ENCODE measurements at regions not wholly inside any gene's neighbourhood (a gene's known extent, or its start where the extent isn't known, plus 50 kb on each side); places are given as distances from the start of the nearest gene placed in this dataset.
A peak's percentile ranks its signal among the peaks of the same experiment; 100 is the strongest.
"Not testable (repeated sequence)": the region's sequence is repeated elsewhere in the genome, so short reads cannot be mapped to it uniquely, and the experiment has no call there.

DNA sequence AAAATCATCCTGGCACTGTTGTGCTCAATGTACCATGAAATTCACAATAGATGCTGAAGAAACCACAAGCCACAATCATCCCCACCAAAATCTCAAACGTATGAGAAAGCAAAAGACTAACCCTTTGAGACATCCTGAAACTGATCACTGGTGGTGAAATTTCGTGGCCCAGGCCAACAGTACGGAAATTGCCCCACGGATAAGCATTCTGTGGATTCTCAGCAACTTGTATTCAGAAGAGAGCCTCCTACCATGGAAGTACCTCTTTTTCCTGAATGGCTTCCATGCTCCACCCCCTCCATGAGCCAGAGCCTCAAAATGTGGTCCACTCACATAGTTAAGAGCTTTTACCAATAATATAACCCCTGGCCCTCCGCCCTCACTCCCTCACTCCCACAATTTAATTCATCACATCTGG is 163.9 kb upstream of the AUTS2 start:
- DNase-seq, result peak in 1 of 3 experiments; percentile 27

DNA sequence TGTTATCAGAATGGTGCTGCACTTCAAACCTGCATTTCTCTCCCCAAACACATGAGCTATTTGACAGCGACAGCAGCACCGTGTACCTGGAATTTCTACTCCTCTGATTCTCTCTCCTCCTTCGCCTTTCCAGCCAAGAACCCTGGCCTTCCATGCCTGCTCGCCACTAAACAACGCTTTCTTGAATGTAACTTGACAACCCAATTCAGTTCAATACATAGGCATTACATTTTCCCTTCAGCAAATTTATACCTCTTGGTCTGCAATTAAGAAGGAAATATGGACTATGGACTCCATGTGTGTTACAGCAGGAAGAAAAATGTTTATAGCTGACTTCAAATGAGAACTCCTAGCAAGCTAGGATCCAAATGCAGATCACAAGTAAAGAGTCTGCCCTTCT is 162.6 kb upstream of the AUTS2 start:
- DNase-seq, result no peak

DNA sequence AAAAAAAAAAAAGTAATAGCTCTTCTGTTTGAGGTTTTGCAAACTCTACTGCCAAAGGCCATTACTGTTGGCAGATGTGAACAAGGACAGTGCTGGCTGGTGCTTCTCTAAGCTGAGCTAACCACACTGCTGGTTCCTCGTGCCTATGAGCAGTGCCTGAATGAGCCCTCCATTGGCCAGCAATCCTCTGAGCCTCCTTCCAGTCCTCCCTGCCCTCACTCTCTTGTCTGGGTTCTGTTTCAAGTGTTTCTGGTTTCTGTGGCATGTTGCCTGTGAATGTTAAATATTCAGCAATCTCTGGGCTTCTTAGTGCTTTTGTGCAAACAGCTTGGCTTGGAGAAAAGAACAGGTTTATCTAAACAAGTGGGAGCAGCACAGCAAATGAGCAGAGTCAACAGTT is 161.3 kb upstream of the AUTS2 start:
- no peak for DNase-seq

DNA sequence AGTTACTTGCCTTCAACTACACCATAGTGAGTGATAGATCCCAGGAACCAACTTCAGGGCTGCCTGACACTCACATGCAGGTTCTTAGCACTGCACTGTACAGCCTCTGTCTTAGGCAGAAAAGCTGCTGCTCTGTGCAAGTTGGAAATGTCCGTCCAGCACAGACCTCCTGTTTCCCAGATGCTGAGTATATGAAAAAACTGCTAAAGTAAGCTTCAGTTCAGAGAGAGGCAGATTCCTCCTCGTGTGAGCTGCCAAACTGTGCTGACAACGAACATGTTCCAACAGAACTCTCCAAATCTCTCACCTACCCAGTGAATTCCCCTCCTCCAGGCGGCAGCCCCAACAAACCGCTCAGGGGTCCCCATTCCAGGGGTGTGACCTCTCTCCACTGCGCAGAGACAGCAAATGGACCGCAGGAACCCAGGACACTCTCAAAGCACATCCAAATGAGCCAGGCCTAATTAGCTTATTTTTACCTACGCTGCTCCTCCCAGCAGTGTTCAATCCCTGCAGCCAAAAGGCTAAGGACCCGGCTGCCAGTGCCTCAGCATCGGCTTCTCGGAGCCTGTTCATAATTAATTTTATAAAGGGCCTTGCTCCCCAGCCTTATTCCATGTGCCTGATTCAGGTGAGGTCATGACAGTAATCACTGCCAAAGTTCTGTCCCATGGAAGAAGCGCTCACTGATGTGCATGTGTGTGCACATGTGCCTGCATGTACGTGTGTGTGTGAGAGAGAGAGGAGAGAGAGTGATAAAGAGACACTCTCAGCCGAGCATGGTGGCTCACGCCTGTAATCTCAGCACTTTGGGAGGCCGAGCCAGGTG is 159.5 kb upstream of the AUTS2 start:
- no peak for DNase-seq

DNA sequence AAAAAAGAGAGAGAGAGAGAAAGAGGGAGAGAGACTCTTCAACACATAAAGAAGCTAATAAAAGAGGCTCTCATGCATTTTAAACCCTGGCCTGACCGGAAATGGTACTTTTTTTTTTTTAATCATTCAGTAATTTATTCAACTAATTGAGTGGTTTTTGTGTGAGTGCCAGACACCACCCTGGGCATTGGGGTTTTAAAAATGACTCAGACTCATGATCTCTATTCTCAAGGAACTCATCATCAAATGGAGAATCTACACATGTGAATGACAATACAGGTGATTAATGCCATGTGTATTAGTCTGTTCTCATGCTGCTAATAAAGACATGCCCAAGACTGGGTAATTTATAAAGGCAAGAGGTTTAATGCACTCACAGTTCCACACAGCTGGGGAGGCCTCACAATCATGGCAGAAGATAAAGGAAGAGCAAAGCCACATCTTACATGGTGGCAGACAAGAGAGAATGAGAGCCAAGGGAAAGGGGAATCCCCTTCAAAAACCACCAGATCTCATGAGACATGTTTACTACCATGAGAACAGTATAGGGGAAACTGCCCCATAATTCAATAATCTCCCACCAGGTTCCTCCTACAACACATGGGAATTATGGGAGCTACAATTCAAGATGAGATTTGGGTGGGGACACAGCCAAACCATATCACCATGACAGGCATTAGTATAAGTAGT is 158.5 kb upstream of the AUTS2 start:
- DNase-seq, result no peak

DNA sequence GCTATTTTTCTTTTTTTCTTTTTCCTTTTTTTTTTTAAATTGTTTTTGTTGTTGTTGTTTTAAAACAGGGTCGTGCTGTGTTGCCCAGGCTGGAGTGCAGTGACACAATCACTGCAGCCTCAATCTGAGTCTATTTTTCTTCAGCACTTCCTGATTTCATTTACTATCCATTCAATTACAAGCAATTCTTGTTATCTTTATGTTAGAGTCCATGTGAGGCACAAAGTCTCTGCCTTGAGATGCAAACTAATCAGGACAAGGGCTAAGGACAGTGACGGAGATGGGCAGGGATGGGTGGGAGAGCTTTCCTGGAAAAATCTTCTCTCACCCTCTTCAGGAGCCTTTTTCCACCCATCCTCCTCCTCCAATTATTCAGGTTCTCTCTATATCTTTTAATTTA is 157.3 kb upstream of the AUTS2 start:
- no peak for DNase-seq

DNA sequence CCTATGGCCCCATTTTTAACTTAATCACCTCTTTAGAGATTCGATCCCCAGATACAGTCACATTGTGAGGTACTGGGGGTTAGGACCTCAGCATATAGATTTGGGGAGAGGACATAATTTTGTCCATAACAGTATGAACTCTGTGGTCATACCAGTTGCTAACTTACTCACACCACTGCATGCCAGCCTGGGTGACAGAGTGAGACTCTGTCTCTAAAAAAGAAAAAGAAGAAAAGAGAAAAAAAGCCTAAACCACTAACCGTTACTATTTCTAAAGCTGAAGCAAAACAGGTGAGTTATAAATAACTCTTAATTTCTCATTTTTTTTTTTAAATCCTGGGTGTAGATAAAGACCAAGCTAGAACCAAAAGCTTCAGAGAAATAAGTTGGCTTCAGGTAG is 155.1 kb upstream of the AUTS2 start:
- DNase-seq, result no peak

DNA sequence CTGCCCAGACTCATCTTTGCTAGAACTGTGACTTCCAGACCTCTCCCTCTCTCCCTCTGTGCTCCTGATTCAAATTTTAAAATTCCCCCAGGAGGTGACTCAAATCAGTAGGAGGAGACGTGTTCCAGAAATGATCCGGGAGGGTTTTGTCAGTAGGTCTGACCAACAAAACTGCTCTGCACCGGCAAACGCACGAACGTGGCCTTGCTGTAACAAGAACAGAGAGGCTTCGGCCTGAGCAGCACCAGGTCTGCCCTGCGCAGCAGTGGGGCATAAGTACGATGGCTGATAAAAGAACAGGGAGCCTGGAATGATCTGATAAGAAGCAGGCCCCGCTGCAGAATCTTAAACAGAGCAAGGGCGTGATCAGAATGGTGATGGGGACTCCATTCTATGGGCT is 152.7 kb upstream of the AUTS2 start:
- no peak for DNase-seq

DNA sequence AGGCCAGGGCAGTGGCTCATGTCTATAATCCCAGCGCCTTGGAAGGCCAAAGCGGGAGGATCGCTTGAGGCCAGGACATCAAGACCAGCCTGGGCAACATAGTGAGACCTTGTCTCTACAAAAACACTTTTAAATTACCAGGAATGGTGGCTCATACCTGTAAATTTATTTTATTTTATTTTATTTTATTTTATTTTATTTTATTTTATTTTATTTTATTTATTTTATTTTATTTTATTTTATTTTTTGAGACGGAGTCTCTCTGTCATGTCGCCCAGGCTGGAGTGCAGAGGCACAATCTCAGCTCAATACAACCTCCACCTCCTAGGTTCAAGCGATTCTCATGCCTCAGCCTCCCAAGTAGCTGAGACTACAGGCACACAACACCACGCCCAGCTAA is 152.1 kb upstream of the AUTS2 start:
- not testable (repeated sequence) for DNase-seq

DNA sequence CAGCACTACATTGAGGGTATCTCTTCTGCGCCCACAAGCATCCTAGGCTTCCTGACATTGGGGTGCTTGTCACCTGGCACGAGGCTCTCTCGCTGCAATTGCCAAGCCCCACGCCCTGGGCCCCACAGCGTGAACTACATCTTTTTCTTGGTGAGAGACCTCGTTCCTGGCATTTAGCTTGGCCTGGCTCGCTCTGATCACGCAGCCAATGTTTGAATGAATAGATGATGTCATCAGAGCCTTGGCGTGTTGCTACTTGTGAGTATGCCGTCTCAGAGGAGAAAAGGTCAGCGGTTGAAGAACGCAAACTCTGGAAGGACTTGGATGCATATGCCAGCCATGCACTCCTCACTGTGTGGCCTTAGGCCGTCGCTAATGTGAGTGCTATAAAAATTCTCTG is 150.2 kb upstream of the AUTS2 start:
- DNase-seq, result no peak

DNA sequence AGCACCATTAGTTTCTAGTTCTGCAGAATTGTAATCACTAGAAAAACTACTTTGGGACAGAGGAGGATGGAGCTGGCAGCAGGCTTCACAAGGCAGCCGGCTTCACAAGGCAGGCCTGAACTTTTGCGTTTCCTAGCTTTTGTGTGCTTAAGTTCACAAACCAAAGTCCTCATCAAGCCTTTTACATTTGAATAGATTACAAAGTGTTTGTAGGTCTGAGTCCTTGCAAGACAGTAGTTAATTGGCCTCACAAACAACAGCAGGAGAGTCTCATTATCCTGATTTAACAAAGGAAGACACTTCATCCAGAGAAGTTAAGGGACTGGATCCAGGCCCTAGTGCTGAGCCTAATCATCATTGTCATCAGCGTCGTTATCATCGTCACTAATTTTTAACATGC is 147.8 kb upstream of the AUTS2 start:
- DNase-seq, result peak in 1 of 3 experiments; percentile 14

DNA sequence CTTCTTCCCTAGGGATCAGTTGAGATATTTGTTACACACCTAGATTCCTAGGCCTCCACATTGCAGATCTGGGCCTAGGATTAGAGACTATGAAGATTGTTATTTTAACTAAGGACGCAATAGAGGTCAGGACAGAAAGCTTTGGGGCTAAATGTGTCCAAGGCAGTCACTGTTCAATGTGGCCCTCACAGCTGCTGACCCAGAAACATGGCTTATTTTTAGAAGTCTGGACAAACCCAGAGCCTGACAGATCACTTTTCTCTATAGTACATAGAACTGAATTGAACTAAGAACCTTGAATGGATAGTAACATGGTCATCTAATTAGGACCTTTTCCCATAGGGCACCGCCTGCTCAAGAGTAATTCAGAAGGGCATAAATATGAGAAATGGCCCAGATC is 146.6 kb upstream of the AUTS2 start:
- no peak for DNase-seq

DNA sequence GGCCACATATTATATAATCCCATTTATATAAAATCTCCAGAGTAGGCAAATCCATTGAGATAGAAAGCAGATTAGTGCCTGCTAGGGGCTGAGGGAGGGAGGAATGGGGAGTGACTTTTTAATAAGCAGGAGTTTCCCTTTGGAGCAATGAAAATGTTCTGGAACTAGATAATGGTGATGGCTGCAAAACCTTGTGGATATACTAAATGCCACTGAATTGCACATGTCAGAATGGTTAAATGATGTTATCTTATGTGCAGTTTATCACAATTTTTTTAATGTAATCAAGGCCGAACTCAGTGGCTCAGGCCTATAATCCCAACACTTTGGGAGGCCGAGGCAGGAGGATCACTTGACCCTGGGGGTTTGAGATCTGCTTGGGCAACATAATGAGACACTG is 145.5 kb upstream of the AUTS2 start:
- no peak for DNase-seq

DNA sequence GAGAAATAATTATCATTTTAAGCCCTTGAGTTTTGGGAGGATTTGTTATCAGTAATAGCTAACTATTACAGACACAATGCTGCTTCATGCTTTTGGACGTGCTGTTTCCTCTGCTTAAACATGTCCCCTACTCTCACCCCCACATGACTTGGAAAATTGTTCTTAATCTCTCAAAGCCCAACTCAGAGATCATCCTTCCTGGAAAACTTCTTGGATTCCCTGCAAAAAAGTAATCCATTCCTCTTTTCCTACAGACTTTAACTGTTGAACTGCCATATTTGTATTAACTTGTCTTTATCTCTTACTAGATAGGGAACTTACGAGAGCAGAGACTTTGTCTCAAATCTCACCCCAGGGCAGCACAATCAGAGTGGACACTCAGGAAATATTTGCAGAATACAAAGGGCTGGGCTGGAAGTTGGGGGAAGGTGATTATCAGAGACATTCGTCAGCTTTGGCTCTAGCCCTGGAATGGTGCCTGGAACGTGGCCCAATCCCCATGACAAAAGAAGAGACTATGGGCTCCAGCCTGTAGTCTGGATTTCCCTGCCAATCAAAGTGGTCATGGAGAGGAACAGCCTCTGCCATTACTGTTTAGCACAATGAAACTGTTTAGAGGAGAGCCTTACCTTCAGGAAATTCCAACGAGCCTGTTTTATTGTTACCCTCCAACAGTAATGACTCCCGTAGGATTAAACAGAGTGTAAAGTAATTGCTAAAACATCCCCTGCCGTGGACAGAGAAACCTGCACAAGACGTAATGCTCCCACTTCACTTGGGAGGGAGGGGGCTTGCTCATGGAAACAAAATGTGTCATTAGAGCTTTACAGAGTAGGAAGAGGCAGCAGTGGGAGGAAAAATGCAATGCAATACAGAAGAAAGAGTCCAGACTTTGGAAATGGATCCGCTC is 140.4 kb upstream of the AUTS2 start:
- DNase-seq, result peak; percentile 20 to 59 (median 44)

DNA sequence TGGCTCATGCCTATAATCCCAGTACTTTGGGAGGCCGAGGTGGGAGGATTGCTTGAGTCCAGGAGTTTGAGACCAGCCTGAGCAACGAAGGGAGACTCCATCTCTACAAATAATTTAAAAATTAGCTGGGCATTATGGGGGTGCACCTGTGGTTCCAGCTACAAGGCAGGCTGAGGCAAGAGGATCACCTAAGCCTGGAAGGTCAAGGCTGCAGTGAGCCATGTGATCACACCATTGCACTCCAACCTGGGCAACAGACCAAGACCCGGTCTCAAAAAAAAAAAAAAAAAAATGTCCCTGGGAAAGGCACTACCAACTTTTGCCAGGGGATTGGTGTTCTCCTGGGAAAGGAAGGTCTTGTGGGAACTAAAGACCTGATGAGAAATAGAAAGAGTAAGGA is 134.2 kb upstream of the AUTS2 start:
- no peak for DNase-seq

DNA sequence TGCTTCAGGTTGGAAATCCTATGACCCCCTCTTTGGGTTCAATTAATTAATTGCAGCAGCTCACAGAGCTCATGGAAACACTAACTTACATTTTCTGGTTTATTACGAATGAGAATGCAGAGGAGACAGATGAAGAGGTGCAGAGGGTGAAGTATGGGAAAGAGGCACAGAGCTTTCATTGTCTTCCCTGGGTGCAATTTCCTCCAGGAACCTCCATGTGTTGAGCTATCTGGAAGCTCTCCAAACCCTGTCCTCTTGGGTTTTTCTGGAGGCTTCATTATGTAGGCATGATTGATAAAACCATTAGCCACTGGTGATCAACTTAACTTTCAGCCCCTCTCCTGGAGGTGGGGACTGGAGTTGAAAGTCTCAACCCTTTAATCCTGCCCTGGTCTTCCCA is 133.0 kb upstream of the AUTS2 start:
- DNase-seq, result no peak

DNA sequence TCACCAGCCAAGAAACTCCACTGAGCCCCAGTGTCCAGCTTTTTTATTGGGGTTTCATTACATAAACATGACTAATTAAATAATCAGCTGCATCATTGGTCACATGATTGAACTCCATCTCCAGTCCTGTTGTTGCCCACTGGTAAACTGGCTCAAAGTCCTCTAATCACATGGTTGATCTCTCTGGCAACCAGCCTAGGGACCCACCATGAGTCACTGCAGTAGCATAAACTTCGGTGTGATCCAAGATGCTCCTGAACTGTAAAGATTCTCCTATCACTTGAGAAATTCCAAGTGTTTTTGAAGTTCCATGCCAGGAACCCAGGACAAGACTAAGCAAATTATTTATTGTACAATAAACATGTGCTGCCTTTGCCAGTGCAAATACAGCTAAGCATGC is 130.4 kb upstream of the AUTS2 start:
- no peak for DNase-seq

DNA sequence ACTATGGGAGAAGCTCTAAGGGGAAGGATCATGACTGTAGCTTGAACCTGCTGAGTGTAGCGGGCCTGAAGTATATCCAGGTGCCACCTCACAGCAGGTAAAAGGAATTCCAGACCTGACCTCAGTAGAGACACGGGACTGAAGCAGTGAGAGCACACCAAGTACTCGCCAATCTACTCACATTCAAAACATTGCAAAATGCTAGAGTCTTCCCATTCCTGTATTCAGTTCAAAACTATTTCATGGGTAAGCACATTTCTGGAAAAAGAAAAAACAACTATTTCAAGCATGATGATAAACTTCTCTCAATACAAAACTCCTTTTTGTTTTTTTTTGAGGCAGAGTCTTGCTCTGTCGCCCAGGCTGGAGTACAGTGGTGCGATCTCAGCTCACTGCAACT is 121.9 kb upstream of the AUTS2 start:
- no peak for DNase-seq

DNA sequence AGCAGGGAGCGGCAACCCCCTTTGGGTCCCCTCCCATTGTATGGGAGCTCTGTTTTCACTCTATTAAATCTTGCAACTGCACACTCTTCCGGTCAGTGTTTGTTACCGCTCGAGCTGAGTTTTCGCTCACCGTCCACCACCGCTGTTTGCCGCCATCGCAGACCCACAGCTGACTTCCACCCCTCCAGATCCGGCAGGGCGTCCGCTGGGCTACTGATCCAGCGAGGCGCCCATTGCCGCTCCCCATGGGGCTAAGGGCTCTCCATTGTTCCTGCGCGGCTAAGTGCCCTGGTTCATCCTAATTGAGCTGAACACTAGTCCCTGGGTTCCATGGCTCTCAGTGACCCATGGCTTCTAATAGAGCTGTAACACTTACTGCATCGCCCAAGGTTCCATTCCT is 115.6 kb upstream of the AUTS2 start:
- no peak for DNase-seq

DNA sequence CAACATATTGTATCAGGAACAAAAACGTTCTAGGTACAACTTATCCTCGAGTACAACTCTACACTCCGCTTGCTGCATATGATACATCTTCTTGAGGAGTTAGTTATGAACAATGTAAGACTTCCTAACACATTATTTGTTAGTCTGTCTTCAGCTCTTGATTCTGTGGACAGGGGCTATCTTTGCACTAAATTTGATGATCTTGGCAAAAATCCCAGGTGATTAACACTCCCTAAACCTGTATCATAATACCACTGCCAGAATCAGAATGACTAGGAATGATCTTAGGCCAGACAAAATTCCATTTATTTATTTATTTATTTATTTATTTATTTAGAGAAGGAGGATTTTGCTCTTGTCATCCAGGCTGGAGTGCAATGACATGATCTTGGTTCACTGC is 108.7 kb upstream of the AUTS2 start:
- no peak for DNase-seq

DNA sequence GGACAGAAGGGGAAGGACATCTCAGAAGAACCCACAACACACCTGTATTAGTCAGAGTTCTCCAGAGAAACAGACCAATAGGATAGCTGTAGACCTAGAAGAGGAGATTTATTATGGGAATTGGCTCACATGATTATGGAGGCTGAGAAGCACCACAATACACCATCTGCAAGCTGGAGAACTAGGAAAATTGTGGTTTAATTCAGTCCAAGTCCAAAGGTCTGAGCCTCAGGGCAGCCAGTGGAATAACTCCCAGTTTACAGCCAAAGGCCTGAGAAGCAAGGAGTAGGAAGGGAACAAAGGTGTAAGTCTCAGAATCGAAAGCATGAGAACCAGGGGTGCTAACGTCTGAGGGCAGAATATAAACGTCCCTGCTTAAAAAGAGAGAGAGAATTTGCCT is 99.6 kb upstream of the AUTS2 start:
- DNase-seq, result no peak

DNA sequence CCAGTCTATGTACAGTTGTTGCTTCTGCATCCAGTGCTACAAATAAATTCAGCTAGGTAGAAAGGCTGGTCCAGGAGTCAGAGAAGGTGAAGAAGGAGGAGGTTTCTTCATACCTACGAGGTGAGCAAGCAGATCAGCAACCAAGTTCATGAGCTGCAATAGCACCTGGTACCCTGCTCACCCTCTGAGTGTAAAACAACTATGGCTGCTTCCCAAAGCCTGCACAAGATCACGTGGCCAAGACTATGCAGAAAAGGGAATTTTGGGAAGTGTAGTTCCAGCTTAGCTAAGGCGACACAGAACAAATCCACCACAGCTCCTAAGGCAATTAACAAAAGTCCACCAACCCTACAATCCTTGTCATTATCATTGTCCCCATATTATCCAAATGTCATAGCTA is 95.9 kb upstream of the AUTS2 start:
- DNase-seq, result no peak

DNA sequence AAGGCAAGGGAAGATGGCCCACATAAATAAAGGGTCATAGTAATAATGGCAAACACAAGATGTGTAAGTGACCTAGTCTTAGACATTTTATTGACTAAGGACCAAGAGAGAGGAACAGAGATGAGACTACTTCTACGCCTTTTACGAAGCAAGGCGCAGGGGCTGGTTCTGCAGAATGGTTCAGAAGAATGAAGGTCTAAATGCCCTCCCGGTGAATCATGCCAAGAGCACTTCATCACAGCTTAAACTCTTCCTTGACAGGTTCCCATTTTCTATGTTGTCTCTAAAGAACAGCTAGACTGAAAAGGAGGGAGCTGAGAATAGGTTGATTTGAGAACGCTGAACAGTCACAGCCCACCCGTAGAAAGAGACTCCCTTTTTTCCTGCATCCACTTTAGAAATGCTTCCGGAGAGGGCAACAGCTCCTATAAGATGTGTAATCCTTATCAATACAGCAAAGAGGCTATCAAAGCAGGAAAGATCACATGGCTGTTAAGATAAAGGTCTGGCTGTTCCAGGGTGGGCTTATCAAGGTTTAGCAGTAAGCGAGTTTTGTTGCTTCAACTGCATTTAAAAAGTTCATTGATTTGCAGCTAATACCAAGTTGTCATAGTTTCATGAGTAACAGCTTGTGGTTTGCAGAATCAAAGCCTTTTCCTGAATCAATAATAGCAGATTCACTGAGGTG is 93.4 kb upstream of the AUTS2 start:
- DNase-seq, result no peak

All from NCI-H1417 (cell line).